H1 (cell line): ENCODE measurements at regions not wholly inside any gene's neighbourhood (a gene's known extent, or its start where the extent isn't known, plus 50 kb on each side); places are given as distances from the start of the nearest gene placed in this dataset.

Source experiments
- CTCF ChIA-PET: fragments of 300-600 bp; sonication (Branson Sonifier 250); formaldehyde crosslinking; loops from one replicate; lab custom pipeline; 2021; ENCODE audit not compliant: partially characterized antibody; lab: Charles Lee
- POLR2A ChIA-PET: fragments of 300-600 bp; sonication (Branson Sonifier 250); formaldehyde crosslinking; loops from one replicate; lab custom pipeline; 2021; ENCODE audit warnings: inconsistent platforms; ENCODE audit not compliant: partially characterized antibody; lab: Charles Lee
- DNase-seq, 2 experiments: peaks; one replicate each; pipeline versions ENCODE4 v3.0.0 to v3.0.0-alpha.2; 2010 to 2022; ENCODE audit warnings: low spot score in 2 of 2, low read depth in 1 of 2, mixed read lengths in 1 of 2
- FAIRE-seq: peaks from 2 replicates; lab custom pipeline; 2011; peaks lifted over from hg19 to GRCh38; lab: Jason Lieb, UNC
- H2AFZ ChIP-seq: 2 replicates; pipeline ENCODE4 v1.8.1; 2012; ENCODE audit warnings: low read length, inconsistent platforms
- H2AK5ac ChIP-seq: 2 replicates; pipeline ENCODE4 v1.6.1; 2013; ENCODE audit warnings: low read depth, low read length
- H2BK120ac ChIP-seq: replicated peaks from 2 replicates; pipeline ENCODE3; 2013; ENCODE audit warnings: low read depth, low read length, inconsistent platforms
- H2BK12ac ChIP-seq: 2 replicates; pipeline ENCODE4 v1.6.1; 2013; ENCODE audit warnings: low read depth, low read length
- H2BK15ac ChIP-seq: 2 replicates; pipeline ENCODE4 v1.6.1; 2013; ENCODE audit warnings: low read length
- H2BK20ac ChIP-seq: 2 replicates; pipeline ENCODE4 v1.6.1; 2013; ENCODE audit warnings: low read length
- H2BK5ac ChIP-seq: 2 replicates; pipeline ENCODE4 v1.6.1; 2013; ENCODE audit warnings: low read depth, low read length
- H3K14ac ChIP-seq: 2 replicates; pipeline ENCODE4 v1.6.1; 2013; ENCODE audit warnings: inconsistent platforms; ENCODE audit not compliant: insufficient read length
- H3K18ac ChIP-seq: 2 replicates; pipeline ENCODE4 v1.6.1; 2013; ENCODE audit warnings: low read length; ENCODE audit errors: extremely low read depth
- H3K23ac ChIP-seq: 2 replicates; pipeline ENCODE4 v1.6.1; 2013; ENCODE audit warnings: inconsistent platforms; ENCODE audit not compliant: insufficient read length
- H3K23me2 ChIP-seq: 2 replicates; pipeline ENCODE4 v1.6.1; 2013; ENCODE audit warnings: low read depth, low read length
- H3K27ac ChIP-seq: 2 replicates; pipeline ENCODE4 v1.6.1; 2011; ENCODE audit warnings: low read depth, low read length, inconsistent platforms
- H3K27me3 ChIP-seq, 4 experiments: replicated peaks in 1 of 4; 1 replicate in 1 of 4; 2 replicates in 3 of 4; pipeline versions ENCODE4 v1.6.1 to v1.8.1; 2011 to 2013; ENCODE audit warnings: low read length in 3 of 4, mild to moderate bottlenecking in 3 of 4, inconsistent platforms in 2 of 4, mixed read lengths in 2 of 4, moderate library complexity in 1 of 4; ENCODE audit not compliant: control insufficient read depth in 3 of 4, insufficient read depth in 3 of 4; ENCODE audit errors: extremely low read depth in 1 of 4
- H3K36me3 ChIP-seq, 4 experiments: 2 replicates each; pipeline versions ENCODE4 v1.6.1 to v1.8.1; 2011 to 2013; ENCODE audit warnings: mild to moderate bottlenecking in 4 of 4, low read length in 3 of 4, moderate library complexity in 2 of 4, control low read depth in 1 of 4, inconsistent platforms in 1 of 4; ENCODE audit not compliant: insufficient read depth in 4 of 4, control insufficient read depth in 2 of 4
- H3K4ac ChIP-seq: replicated peaks from 2 replicates; pipeline ENCODE3; 2013; ENCODE audit warnings: low read length, low read depth, mixed read lengths, inconsistent platforms; ENCODE audit not compliant: insufficient read length
- H3K4me1 ChIP-seq, 4 experiments: replicated peaks in 1 of 4; 1 replicate in 1 of 4; 2 replicates in 3 of 4; pipeline versions ENCODE4 v1.6.1 to v1.8.1; 2011 to 2013; ENCODE audit warnings: low read length in 3 of 4, inconsistent platforms in 2 of 4, mixed read lengths in 1 of 4; ENCODE audit not compliant: insufficient read depth in 4 of 4, control insufficient read depth in 3 of 4
- H3K4me2 ChIP-seq, 2 experiments: 2 replicates each; pipeline versions ENCODE4 v1.6.1 to v1.8.1; 2011 to 2013; ENCODE audit warnings: low read depth in 2 of 2, low read length in 2 of 2, control low read depth in 1 of 2, inconsistent platforms in 1 of 2, mild to moderate bottlenecking in 1 of 2; ENCODE audit not compliant: insufficient read depth in 1 of 2
- H3K4me3 ChIP-seq, 4 experiments: fragments of 200-600, 300-600 bp in 1 of 4; sonication (generic), shearing (Covaris generic), sonication (Bioruptor Twin) in 1 of 4; 2 replicates each; pipeline versions ENCODE4 v1.5.1 to v1.8.1; 2011 to 2016; ENCODE audit warnings: low read length in 4 of 4, low read depth in 3 of 4, control low read depth in 2 of 4, inconsistent platforms in 2 of 4, mild to moderate bottlenecking in 2 of 4, mixed read lengths in 1 of 4, moderate library complexity in 1 of 4; ENCODE audit not compliant: insufficient read depth in 2 of 4; ENCODE audit errors: extremely low read depth in 1 of 4
- H3K56ac ChIP-seq: replicated peaks from 2 replicates; pipeline ENCODE3; 2013; ENCODE audit warnings: low read depth, mild to moderate bottlenecking, mixed read lengths, low read length, inconsistent platforms; ENCODE audit not compliant: insufficient read length
- H3K79me1 ChIP-seq: 2 replicates; pipeline ENCODE4 v1.6.1; 2013; ENCODE audit warnings: low read depth, low read length, control low read depth
- H3K79me2 ChIP-seq, 2 experiments: 2 replicates each; pipeline versions ENCODE4 v1.6.1 to v1.8.1; 2012 to 2013; ENCODE audit warnings: low read length in 2 of 2, mild to moderate bottlenecking in 2 of 2, inconsistent platforms in 1 of 2; ENCODE audit not compliant: insufficient read depth in 2 of 2, control insufficient read depth in 1 of 2
- H3K9ac ChIP-seq, 4 experiments: replicated peaks in 1 of 4; 1 replicate in 1 of 4; 2 replicates in 3 of 4; pipeline versions ENCODE4 v1.6.1 to v1.8.1; 2011 to 2013; ENCODE audit warnings: low read depth in 3 of 4, low read length in 3 of 4, control low read depth in 2 of 4, mild to moderate bottlenecking in 2 of 4, moderate library complexity in 2 of 4, inconsistent platforms in 1 of 4; ENCODE audit errors: extremely low read depth in 1 of 4
- H3K9me3 ChIP-seq, 2 experiments: 2 replicates each; pipeline versions ENCODE4 v1.6.1 to v1.8.1; 2012 to 2013; ENCODE audit warnings: mild to moderate bottlenecking in 2 of 2, moderate library complexity in 2 of 2, control low read depth in 1 of 2, inconsistent platforms in 1 of 2, low read depth in 1 of 2, low read length in 1 of 2, mixed read lengths in 1 of 2; ENCODE audit not compliant: insufficient read depth in 2 of 2
- H4K20me1 ChIP-seq, 2 experiments: replicated peaks in 1 of 2; 2 replicates each; pipeline versions ENCODE3 to v1.8.1; 2011 to 2013; ENCODE audit warnings: inconsistent platforms in 2 of 2, low read length in 2 of 2, mild to moderate bottlenecking in 1 of 2; ENCODE audit not compliant: insufficient read depth in 2 of 2, control insufficient read depth in 1 of 2
- H4K5ac ChIP-seq: 2 replicates; pipeline ENCODE4 v1.6.1; 2013; ENCODE audit warnings: low read length, low read depth, mixed read lengths, inconsistent platforms; ENCODE audit not compliant: insufficient read length
- H4K8ac ChIP-seq: 2 replicates; pipeline ENCODE4 v1.8.0; 2013; ENCODE audit warnings: mild to moderate bottlenecking, moderate library complexity, low read length, inconsistent platforms; ENCODE audit not compliant: insufficient read depth; ENCODE audit errors: extremely low read depth
- H4K91ac ChIP-seq: replicated peaks from 2 replicates; pipeline ENCODE3; 2013; ENCODE audit warnings: low read length, mixed read lengths, inconsistent platforms; ENCODE audit not compliant: insufficient read length
- BACH1 ChIP-seq: IDR thresholded peaks from 2 replicates; pipeline ENCODE4 v1.6.1; 2012; ENCODE audit warnings: low read length, improper control_type of control experiment
- CREB1 ChIP-seq: IDR thresholded peaks from 2 replicates; pipeline ENCODE4 v1.6.1; 2012; ENCODE audit warnings: inconsistent platforms
- NANOG ChIP-seq: IDR thresholded peaks from 2 replicates; pipeline ENCODE4 v1.6.1; 2011; ENCODE audit warnings: low read length, low read depth, mild to moderate bottlenecking, inconsistent platforms; ENCODE audit not compliant: insufficient read depth, poor library complexity, severe bottlenecking
- POU5F1 ChIP-seq: IDR thresholded peaks from 2 replicates; pipeline ENCODE4 v1.6.1; 2011; ENCODE audit warnings: low read depth, mild to moderate bottlenecking, low read length, moderate library complexity
- RFX5 ChIP-seq: IDR thresholded peaks from 2 replicates; pipeline ENCODE4 v1.6.1; 2011; ENCODE audit warnings: low read depth, low read length, improper control_type of control experiment, borderline replicate concordance
- TBP ChIP-seq: IDR thresholded peaks from 2 replicates; pipeline ENCODE4 v1.6.1; 2011; ENCODE audit warnings: low read depth, low read length, improper control_type of control experiment
- WGBS, 2 experiments: shearing (Covaris generic) in 1 of 2; methylation state at CpG; one replicate each; pipeline versions ENCODE4 v1.1.6 to v1.1.7; 2013 to 2015; ENCODE audit warnings: low lambda C conversion rate in 2 of 2, mixed read lengths in 2 of 2, inconsistent platforms in 1 of 2, low coverage in 1 of 2, missing lambda C conversion rate in 1 of 2; ENCODE audit not compliant: insufficient replicate concordance in 2 of 2, insufficient coverage in 1 of 2, insufficient read length in 1 of 2; ENCODE audit errors: extremely low coverage in 1 of 2, missing lambda C conversion rate in 1 of 2; 5-methylcytosine and 5-hydroxymethylcytosine counted together
- TF ChIP-seq, protein P1 (sequence below), 3 experiments: IDR thresholded peaks; 1 replicate in 2 of 3; 2 replicates in 1 of 3; pipeline versions ENCODE4 v1.5.1 to v1.6.1; 2011; ENCODE audit warnings: low read length in 3 of 3, mild to moderate bottlenecking in 3 of 3, inconsistent platforms in 2 of 3, low read depth in 1 of 3, moderate library complexity in 1 of 3; ENCODE audit not compliant: insufficient read depth in 1 of 3; ENCODE audit errors: control extremely low read depth in 1 of 3

DNA sequence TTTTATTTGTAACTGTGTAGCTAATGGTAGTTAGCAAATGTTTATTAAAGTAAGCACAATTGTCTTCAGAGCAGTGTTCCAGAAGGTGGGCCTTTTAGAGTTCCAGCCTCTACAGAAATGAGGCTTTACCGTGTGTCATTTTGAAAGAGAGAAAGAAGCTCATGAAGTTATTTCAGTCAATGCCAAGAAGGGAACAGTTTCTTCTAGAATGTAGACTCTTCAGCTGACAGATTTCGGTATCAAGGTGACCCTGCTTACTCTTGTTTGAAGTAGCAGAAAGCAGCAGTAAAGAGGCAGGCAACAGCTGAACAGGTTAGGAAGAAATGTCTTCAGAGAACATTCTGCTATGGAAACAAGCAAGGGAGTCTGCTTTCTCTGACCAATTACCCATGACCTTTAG lies 93.6 kb downstream of the TASL start:
- Histone ChIP-seq H3K9me3 (no peaks in the 10 kb centered on the region), H3K79me1 (no peaks in the 10 kb centered on the region), H3K4me2 (no peak overlapping the region), H2BK20ac (no peak overlapping the region), H3K36me3 (no peaks in the 10 kb centered on the region), H2BK5ac (no peak overlapping the region), H3K23me2 (no peaks in the 10 kb centered on the region), H3K9ac (no peak overlapping the region), H2AFZ (no peak overlapping the region), H3K4me1 (no peaks in the 10 kb centered on the region), H4K5ac (no peak overlapping the region), H2BK15ac (no peak overlapping the region), H3K14ac (no peak overlapping the region), H2BK120ac (no peak overlapping the region), H3K4ac (no peak overlapping the region), H3K27me3 (no peaks in the 10 kb centered on the region), H2AK5ac (no peak overlapping the region), H3K56ac (no peak overlapping the region), H3K23ac (no peak overlapping the region), H2BK12ac (no peak overlapping the region), H3K79me2 (no peaks in the 10 kb centered on the region), H4K20me1 (no peaks in the 10 kb centered on the region), H3K4me3 (no peak overlapping the region), H4K91ac (no peak overlapping the region), H3K27ac (no peak overlapping the region), H3K18ac (no peak overlapping the region), H4K8ac (no peak overlapping the region)
- POLR2A ChIA-PET: no interaction called here
- CTCF ChIA-PET: no interaction called here
- DNase-seq (no peak), FAIRE-seq (no peak)
- WGBS, 2 experiments: 82% methylated on average over 2 of the region's 2 CpGs; no CpG with 5 or more reads in 1 of the 2 experiments
- TF ChIP-seq RFX5 (no peak), POU5F1 (no peak), CREB1 (no peak), NANOG (no peak), BACH1 (no peak), TBP (no peak)
- TF ChIP-seq, protein P1, sequence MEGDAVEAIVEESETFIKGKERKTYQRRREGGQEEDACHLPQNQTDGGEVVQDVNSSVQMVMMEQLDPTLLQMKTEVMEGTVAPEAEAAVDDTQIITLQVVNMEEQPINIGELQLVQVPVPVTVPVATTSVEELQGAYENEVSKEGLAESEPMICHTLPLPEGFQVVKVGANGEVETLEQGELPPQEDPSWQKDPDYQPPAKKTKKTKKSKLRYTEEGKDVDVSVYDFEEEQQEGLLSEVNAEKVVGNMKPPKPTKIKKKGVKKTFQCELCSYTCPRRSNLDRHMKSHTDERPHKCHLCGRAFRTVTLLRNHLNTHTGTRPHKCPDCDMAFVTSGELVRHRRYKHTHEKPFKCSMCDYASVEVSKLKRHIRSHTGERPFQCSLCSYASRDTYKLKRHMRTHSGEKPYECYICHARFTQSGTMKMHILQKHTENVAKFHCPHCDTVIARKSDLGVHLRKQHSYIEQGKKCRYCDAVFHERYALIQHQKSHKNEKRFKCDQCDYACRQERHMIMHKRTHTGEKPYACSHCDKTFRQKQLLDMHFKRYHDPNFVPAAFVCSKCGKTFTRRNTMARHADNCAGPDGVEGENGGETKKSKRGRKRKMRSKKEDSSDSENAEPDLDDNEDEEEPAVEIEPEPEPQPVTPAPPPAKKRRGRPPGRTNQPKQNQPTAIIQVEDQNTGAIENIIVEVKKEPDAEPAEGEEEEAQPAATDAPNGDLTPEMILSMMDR (IDR thresholded peaks at IDR 0.05; ENCODE audit: control extremely low read depth in 1 of 3, insufficient read depth in 1 of 3, low read depth in 1 of 3, low read length in 3 of 3): no peak
